ENCODE measurements at regions not wholly inside any gene's neighbourhood (a gene's known extent, or its start where the extent isn't known, plus 50 kb on each side); places are given as distances from the start of the nearest gene placed in this dataset.

- TF ChIP-seq REST (IDR thresholded peaks at IDR 0.05; ENCODE audit: insufficient read depth in 1 of 2, low read depth in 2 of 2, low read length in 2 of 2) = no peak
- TF ChIP-seq TAF1 (IDR thresholded peaks at IDR 0.05; ENCODE audit: borderline replicate concordance, insufficient read depth, low read length) = no peak
- TF ChIP-seq POLR2AphosphoS5 (IDR thresholded peaks at IDR 0.05; ENCODE audit: low read depth, low read length) = no peak
- TF ChIP-seq SIN3A (IDR thresholded peaks at IDR 0.05; ENCODE audit: borderline replicate concordance, insufficient read depth, low read length) = no peak
- no peak for TF ChIP-seq FOXP2 (optimal IDR thresholded peaks at IDR 0.05; ENCODE audit: borderline replicate concordance, extremely low read depth, extremely low read length, insufficient read depth)
Observed at GRCh38 chr3:177443469-177443868, 246.2 kb upstream of the TBL1XR1 start.

GRCh38 chr3:177444696-177445095 lies 247.4 kb upstream of the TBL1XR1 start:
- no peak for TF ChIP-seq FOXP2 (optimal IDR thresholded peaks at IDR 0.05; ENCODE audit: borderline replicate concordance, extremely low read depth, extremely low read length, insufficient read depth)
- TF ChIP-seq REST (IDR thresholded peaks at IDR 0.05; ENCODE audit: insufficient read depth in 1 of 2, low read depth in 2 of 2, low read length in 2 of 2) = no peak
- TF ChIP-seq SIN3A (IDR thresholded peaks at IDR 0.05; ENCODE audit: borderline replicate concordance, insufficient read depth, low read length) = no peak
- no peak for TF ChIP-seq TAF1 (IDR thresholded peaks at IDR 0.05; ENCODE audit: borderline replicate concordance, insufficient read depth, low read length)
- no peak for TF ChIP-seq POLR2AphosphoS5 (IDR thresholded peaks at IDR 0.05; ENCODE audit: low read depth, low read length)

DNA sequence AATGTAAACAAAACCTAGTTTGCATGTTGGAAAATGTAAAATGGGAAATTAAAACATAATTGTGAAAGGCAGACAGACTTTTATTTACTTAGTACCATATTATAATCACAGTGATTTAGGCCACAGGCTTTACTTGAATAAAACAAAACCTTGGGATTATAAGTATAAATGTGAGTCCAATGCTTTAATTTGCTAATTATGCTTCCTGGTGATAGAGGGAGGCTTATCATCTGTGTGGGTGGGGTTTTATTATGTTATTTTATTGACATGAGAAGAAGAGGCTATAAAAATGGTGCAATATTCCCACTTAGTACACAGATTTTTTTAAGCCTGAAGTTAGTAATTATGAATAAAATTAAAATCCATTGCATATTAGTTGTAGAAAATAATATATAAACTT lies 248.3 kb upstream of the TBL1XR1 start:
- TF ChIP-seq TAF1 (IDR thresholded peaks at IDR 0.05; ENCODE audit: borderline replicate concordance, insufficient read depth, low read length) (no peak), REST (IDR thresholded peaks at IDR 0.05; ENCODE audit: insufficient read depth in 1 of 2, low read depth in 2 of 2, low read length in 2 of 2) (no peak), FOXP2 (optimal IDR thresholded peaks at IDR 0.05; ENCODE audit: borderline replicate concordance, extremely low read depth, extremely low read length, insufficient read depth) (no peak), SIN3A (IDR thresholded peaks at IDR 0.05; ENCODE audit: borderline replicate concordance, insufficient read depth, low read length) (no peak)

DNA sequence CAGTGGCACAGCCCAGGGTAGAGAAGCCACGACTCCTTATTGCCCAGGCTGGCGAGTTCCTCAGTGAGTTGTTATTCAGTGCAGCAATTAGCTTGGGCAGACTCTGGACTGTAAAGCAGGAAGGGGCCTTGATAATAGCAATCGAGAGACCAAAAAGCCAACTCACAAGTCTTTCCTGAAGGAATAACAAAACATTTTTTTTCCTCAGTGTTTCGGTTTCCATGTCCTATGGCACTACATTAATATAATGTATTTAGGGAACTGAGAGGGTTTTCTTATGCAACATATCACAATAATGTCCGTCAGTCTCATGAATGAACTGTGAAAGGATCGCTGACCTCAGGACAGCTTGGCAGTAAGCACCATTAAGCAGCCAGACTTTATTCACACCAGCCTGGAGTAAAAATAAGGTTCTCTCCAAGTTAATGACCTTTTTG lies 248.9 kb upstream of the TBL1XR1 start:
- TF ChIP-seq TAF1 (IDR thresholded peaks at IDR 0.05; ENCODE audit: borderline replicate concordance, insufficient read depth, low read length) = no peak

GRCh38 chr3:177447938-177448337 lies 250.7 kb upstream of the TBL1XR1 start:
- no peak for TF ChIP-seq FOXP2 (optimal IDR thresholded peaks at IDR 0.05; ENCODE audit: borderline replicate concordance, extremely low read depth, extremely low read length, insufficient read depth)
- no peak for TF ChIP-seq REST (IDR thresholded peaks at IDR 0.05; ENCODE audit: insufficient read depth in 1 of 2, low read depth in 2 of 2, low read length in 2 of 2)
- no peak for TF ChIP-seq POLR2AphosphoS5 (IDR thresholded peaks at IDR 0.05; ENCODE audit: low read depth, low read length)
- TF ChIP-seq TAF1 (IDR thresholded peaks at IDR 0.05; ENCODE audit: borderline replicate concordance, insufficient read depth, low read length) = no peak
- TF ChIP-seq SIN3A (IDR thresholded peaks at IDR 0.05; ENCODE audit: borderline replicate concordance, insufficient read depth, low read length) = no peak
